HFFc6 (cell line): ENCODE measurements at regions not wholly inside any gene's neighbourhood (a gene's known extent, or its start where the extent isn't known, plus 50 kb on each side); places are given as distances from the start of the nearest gene placed in this dataset.

Experiments
- DNase-seq: peaks from one replicate; pipeline ENCODE4 v3.0.0-alpha.2; 2018
- H3K27ac Mint-ChIP-seq: 2 replicates; pipeline ENCODE4 v1.8.0; 2020; ENCODE audit warnings: mild to moderate bottlenecking, mixed read lengths
- H3K27me3 Mint-ChIP-seq: 2 replicates; pipeline ENCODE4 v1.8.0; 2021; ENCODE audit warnings: mild to moderate bottlenecking, moderate library complexity, mixed read lengths; ENCODE audit not compliant: insufficient read depth
- H3K36me3 Mint-ChIP-seq: 2 replicates; pipeline ENCODE4 v1.8.0; 2021; ENCODE audit warnings: low read depth, mixed read lengths
- H3K4me1 Mint-ChIP-seq: 2 replicates; pipeline ENCODE4 v1.8.0; 2020; ENCODE audit warnings: low read depth, mixed read lengths
- H3K4me3 Mint-ChIP-seq: 2 replicates; pipeline ENCODE4 v1.8.0; 2020; ENCODE audit warnings: mild to moderate bottlenecking, moderate library complexity, mixed read lengths
- H3K9me3 Mint-ChIP-seq: 2 replicates; pipeline ENCODE4 v1.8.0; 2020; ENCODE audit warnings: mild to moderate bottlenecking, mixed read lengths
- CTCF ChIP-seq: fragments of 200-600 bp; sonication (generic); IDR thresholded peaks from 2 replicates; pipeline ENCODE4 v1.5.0; 2021; ENCODE audit warnings: antibody characterized with exemption, mild to moderate bottlenecking

- no peaks in the 10 kb centered on the region for H3K36me3 Mint-ChIP-seq
- H3K4me1 Mint-ChIP-seq: no peaks in the 10 kb centered on the region
- no peaks in the 10 kb centered on the region for H3K9me3 Mint-ChIP-seq
- H3K27ac Mint-ChIP-seq: no peak overlapping the region
- TF ChIP-seq CTCF: no peak
- H3K4me3 Mint-ChIP-seq: no peak overlapping the region
- DNase-seq: no peak
- peaks cover 19% of the 10 kb centered on the region for H3K27me3 Mint-ChIP-seq
These were observed 269.6 kb downstream of the B3GLCT start for GRCh38 chr13:31469377-31469776.

- TF ChIP-seq CTCF: no peak
- H3K27me3 Mint-ChIP-seq: peaks cover 8% of the 10 kb centered on the region
- no peaks in the 10 kb centered on the region for H3K9me3 Mint-ChIP-seq
- no peak overlapping the region for H3K27ac Mint-ChIP-seq
- DNase-seq: peak; percentile 33
- H3K4me3 Mint-ChIP-seq: no peak overlapping the region
- peaks cover 14% of the 10 kb centered on the region; the same call in 1 of the 2 replicates for H3K4me1 Mint-ChIP-seq
- no peaks in the 10 kb centered on the region for H3K36me3 Mint-ChIP-seq
These were observed 263.1 kb upstream of the RXFP2 start for GRCh38 chr13:31476266-31476665.

GRCh38 chr13:31476753-31477152, 262.6 kb upstream of the RXFP2 start:
- Mint-ChIP-seq H3K27me3 (peaks cover 8% of the 10 kb centered on the region), H3K27ac (no peak overlapping the region), H3K4me3 (no peak overlapping the region), H3K4me1 (peaks cover 14% of the 10 kb centered on the region; the same call in 1 of the 2 replicates), H3K36me3 (no peaks in the 10 kb centered on the region), H3K9me3 (no peaks in the 10 kb centered on the region)
- no peak for DNase-seq
- TF ChIP-seq CTCF: peak; percentile 42; the same call in 1 of the 2 replicates

- H3K27ac Mint-ChIP-seq: no peak overlapping the region
These were observed 261.4 kb upstream of the RXFP2 start for GRCh38 chr13:31477961-31478360.

GRCh38 chr13:31485183-31485582, 254.1 kb upstream of the RXFP2 start:
- DNase-seq: peak; percentile 4
- Mint-ChIP-seq H3K4me1 (peaks cover 12% of the 10 kb centered on the region), H3K9me3 (no peaks in the 10 kb centered on the region), H3K4me3 (no peak overlapping the region), H3K36me3 (no peaks in the 10 kb centered on the region), H3K27me3 (peaks cover 2% of the 10 kb centered on the region), H3K27ac (no peak overlapping the region; the same call in 1 of the 2 replicates)
- TF ChIP-seq CTCF: no peak

More at GRCh38 chr13:31477961-31478360, 261.4 kb upstream of the RXFP2 start:
- Mint-ChIP-seq H3K9me3 (no peaks in the 10 kb centered on the region), H3K4me3 (no peak overlapping the region), H3K36me3 (no peaks in the 10 kb centered on the region), H3K27me3 (peaks cover 8% of the 10 kb centered on the region), H3K4me1 (peaks cover 14% of the 10 kb centered on the region; the same call in 1 of the 2 replicates)
- no peak for TF ChIP-seq CTCF
- peak; percentile 7 for DNase-seq

GRCh38 chr13:31485651-31486051, 253.7 kb upstream of the RXFP2 start:
- Mint-ChIP-seq H3K27ac (peak overlapping the region; percentile 14; the same call in 1 of the 2 replicates), H3K27me3 (no peaks in the 10 kb centered on the region; the same call in 1 of the 2 replicates), H3K4me3 (no peak overlapping the region), H3K9me3 (no peaks in the 10 kb centered on the region), H3K4me1 (peaks cover 12% of the 10 kb centered on the region), H3K36me3 (no peaks in the 10 kb centered on the region)
- DNase-seq: peak; percentile 46
- no peak for TF ChIP-seq CTCF
